ENCODE measurements at regions not wholly inside any gene's neighbourhood (a gene's known extent, or its start where the extent isn't known, plus 50 kb on each side); places are given as distances from the start of the nearest gene placed in this dataset.

GRCh38 chr2:144876013-144876412 lies 356.1 kb upstream of the ZEB2 start:
- Mint-ChIP-seq H3K4me3 (ENCODE audit: unreplicated experiment) (no peak overlapping the region), H3K27me3 (ENCODE audit: unreplicated experiment) (no peaks in the 10 kb centered on the region), H3K9me3 (ENCODE audit: unreplicated experiment) (no peaks in the 10 kb centered on the region), H3K36me3 (ENCODE audit: unreplicated experiment) (no peaks in the 10 kb centered on the region), H3K27ac (ENCODE audit: unreplicated experiment) (no peak overlapping the region), H3K4me1 (ENCODE audit: unreplicated experiment) (peaks cover 32% of the 10 kb centered on the region)
- TF ChIP-seq, protein P1, sequence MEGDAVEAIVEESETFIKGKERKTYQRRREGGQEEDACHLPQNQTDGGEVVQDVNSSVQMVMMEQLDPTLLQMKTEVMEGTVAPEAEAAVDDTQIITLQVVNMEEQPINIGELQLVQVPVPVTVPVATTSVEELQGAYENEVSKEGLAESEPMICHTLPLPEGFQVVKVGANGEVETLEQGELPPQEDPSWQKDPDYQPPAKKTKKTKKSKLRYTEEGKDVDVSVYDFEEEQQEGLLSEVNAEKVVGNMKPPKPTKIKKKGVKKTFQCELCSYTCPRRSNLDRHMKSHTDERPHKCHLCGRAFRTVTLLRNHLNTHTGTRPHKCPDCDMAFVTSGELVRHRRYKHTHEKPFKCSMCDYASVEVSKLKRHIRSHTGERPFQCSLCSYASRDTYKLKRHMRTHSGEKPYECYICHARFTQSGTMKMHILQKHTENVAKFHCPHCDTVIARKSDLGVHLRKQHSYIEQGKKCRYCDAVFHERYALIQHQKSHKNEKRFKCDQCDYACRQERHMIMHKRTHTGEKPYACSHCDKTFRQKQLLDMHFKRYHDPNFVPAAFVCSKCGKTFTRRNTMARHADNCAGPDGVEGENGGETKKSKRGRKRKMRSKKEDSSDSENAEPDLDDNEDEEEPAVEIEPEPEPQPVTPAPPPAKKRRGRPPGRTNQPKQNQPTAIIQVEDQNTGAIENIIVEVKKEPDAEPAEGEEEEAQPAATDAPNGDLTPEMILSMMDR (IDR thresholded peaks at IDR 0.05) = no peak
- no peak for DNase-seq (ENCODE audit: extremely low spot score, unreplicated experiment)

- H3K27ac Mint-ChIP-seq (ENCODE audit: unreplicated experiment) = no peak overlapping the region
- H3K9me3 Mint-ChIP-seq (ENCODE audit: unreplicated experiment) = no peaks in the 10 kb centered on the region
- no peak overlapping the region for H3K4me3 Mint-ChIP-seq (ENCODE audit: unreplicated experiment)
- DNase-seq (ENCODE audit: extremely low spot score, unreplicated experiment) = no peak
- TF ChIP-seq, protein P1 (IDR thresholded peaks at IDR 0.05) = no peak
- no peaks in the 10 kb centered on the region for H3K36me3 Mint-ChIP-seq (ENCODE audit: unreplicated experiment)
- H3K27me3 Mint-ChIP-seq (ENCODE audit: unreplicated experiment) = no peaks in the 10 kb centered on the region
- peaks cover 32% of the 10 kb centered on the region for H3K4me1 Mint-ChIP-seq (ENCODE audit: unreplicated experiment)
Measured at GRCh38 chr2:144875290-144875969, 355.5 kb upstream of the ZEB2 start.

GRCh38 chr2:144865670-144866069 lies 345.8 kb upstream of the ZEB2 start:
- no peaks in the 10 kb centered on the region for H3K27me3 Mint-ChIP-seq (ENCODE audit: unreplicated experiment)
- TF ChIP-seq, protein P1 (IDR thresholded peaks at IDR 0.05) = no peak
- no peak overlapping the region for H3K4me3 Mint-ChIP-seq (ENCODE audit: unreplicated experiment)
- no peak for DNase-seq (ENCODE audit: extremely low spot score, unreplicated experiment)
- no peaks in the 10 kb centered on the region for H3K4me1 Mint-ChIP-seq (ENCODE audit: unreplicated experiment)
- H3K36me3 Mint-ChIP-seq (ENCODE audit: unreplicated experiment) = no peaks in the 10 kb centered on the region
- H3K9me3 Mint-ChIP-seq (ENCODE audit: unreplicated experiment) = no peaks in the 10 kb centered on the region
- no peak overlapping the region for H3K27ac Mint-ChIP-seq (ENCODE audit: unreplicated experiment)

DNA sequence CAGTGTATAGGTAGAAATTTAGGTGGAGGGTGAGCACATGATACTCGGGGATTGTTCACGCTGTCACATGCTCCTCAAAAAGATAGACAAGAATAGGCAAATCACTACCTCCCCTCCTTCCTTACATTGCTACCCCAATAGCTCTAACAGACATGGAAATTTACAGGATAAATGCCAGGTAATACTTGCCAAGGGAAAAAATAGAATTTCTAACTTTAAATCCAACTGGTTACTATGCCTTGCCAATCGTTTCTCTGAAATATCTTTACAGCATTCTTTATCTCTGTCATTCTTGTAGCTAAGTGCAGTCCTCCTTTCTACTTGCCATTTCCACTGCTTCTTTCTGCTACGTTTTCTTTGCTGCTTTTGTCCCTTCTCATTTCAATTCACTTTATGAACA lies 339.8 kb upstream of the ZEB2 start:
- no peaks in the 10 kb centered on the region for H3K36me3 Mint-ChIP-seq (ENCODE audit: unreplicated experiment)
- H3K4me1 Mint-ChIP-seq (ENCODE audit: unreplicated experiment) = no peaks in the 10 kb centered on the region
- peaks cover 2% of the 10 kb centered on the region for H3K9me3 Mint-ChIP-seq (ENCODE audit: unreplicated experiment)
- TF ChIP-seq, protein P1 (IDR thresholded peaks at IDR 0.05) = no peak
- no peak overlapping the region for H3K27ac Mint-ChIP-seq (ENCODE audit: unreplicated experiment)
- H3K4me3 Mint-ChIP-seq (ENCODE audit: unreplicated experiment) = no peak overlapping the region
- H3K27me3 Mint-ChIP-seq (ENCODE audit: unreplicated experiment) = no peaks in the 10 kb centered on the region
- DNase-seq (ENCODE audit: extremely low spot score, unreplicated experiment) = no peak

- DNase-seq (ENCODE audit: extremely low spot score, unreplicated experiment) = no peak
- Mint-ChIP-seq H3K9me3 (ENCODE audit: unreplicated experiment) (peaks cover 11% of the 10 kb centered on the region), H3K36me3 (ENCODE audit: unreplicated experiment) (no peaks in the 10 kb centered on the region), H3K27ac (ENCODE audit: unreplicated experiment) (no peak overlapping the region), H3K27me3 (ENCODE audit: unreplicated experiment) (no peaks in the 10 kb centered on the region), H3K4me1 (ENCODE audit: unreplicated experiment) (no peaks in the 10 kb centered on the region), H3K4me3 (ENCODE audit: unreplicated experiment) (no peak overlapping the region)
- TF ChIP-seq, protein P1 (IDR thresholded peaks at IDR 0.05) = no peak
Measured at GRCh38 chr2:144858211-144858610, 338.3 kb upstream of the ZEB2 start.

Data from osteocyte (in vitro differentiated cells).